ENCODE measurements at regions not wholly inside any gene's neighbourhood (a gene's known extent, or its start where the extent isn't known, plus 50 kb on each side); places are given as distances from the start of the nearest gene placed in this dataset.
"Not testable (repeated sequence)": the region's sequence is repeated elsewhere in the genome, so short reads cannot be mapped to it uniquely, and the experiment has no call there.

DNA sequence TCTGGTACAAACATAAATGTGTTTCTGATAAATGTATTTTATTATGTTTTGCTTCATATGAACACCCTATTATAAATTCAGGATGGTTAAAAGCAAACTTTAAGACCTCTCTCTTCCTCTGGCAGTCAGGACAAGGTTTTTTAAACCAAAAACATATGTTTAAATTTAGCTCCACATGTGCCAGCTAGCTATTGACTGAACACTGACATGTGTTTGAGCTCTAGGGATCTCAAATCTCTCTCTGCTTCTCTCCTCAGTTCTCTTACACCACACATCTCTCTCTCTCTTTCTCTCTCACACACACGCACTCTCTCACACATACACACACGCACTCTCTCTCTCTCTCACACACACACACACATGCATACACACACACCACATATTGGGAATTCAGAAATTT lies 150.1 kb upstream of the RFX3 start:
- DNase-seq (ENCODE audit: low spot score), result no peak
- ATAC-seq, result no peak
- intact Hi-C loops (cut with DNase I), result no loop called here

- DNase-seq (ENCODE audit: low spot score) (no peak), ATAC-seq (no peak)
- intact Hi-C loops (cut with DNase I), result no loop called here
Observed at GRCh38 chr9:3674561-3674960, 148.8 kb upstream of the RFX3 start.

DNA sequence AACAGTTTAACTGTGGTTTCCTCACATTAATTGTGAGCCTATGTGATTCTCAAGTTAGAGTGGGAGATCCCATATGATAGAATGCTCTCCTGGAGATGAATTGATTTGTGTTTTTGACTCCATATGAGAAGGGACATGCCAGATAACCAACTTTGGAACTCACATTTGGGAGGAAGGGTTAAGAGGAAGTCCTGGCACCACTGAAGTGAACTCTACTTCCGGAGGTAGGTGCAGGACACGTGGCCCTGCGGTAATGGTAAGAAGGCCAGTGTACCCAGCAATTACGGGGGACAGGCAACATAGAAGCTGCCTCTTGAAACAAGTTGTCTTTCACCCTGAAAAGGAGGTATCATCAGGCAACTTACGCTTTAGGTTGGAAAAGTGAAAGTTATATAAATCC lies 146.6 kb upstream of the RFX3 start:
- ATAC-seq, result no peak
- DNase-seq (ENCODE audit: low spot score), result no peak
- intact Hi-C loops (cut with DNase I), result no loop called here

DNA sequence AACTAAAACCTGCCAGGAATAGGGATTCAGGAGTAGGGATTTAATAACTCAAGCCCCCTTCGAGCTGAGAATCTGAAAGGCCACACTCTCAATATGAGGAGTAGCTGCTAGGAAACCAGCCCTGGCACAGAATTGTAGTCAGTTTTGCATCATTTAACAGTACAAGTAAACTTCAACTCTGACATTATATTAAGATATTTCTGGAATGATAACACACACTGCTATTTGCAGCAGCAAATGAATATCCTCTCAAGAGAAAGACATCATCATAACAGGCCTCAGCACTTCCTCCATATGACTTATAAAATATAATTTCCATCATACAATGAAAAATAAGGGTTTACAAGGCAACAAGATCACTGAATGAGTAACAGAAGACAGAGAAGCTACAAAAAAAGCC lies 138.2 kb upstream of the RFX3 start:
- intact Hi-C loops (cut with DNase I), result no loop called here
- DNase-seq (ENCODE audit: low spot score) (no peak), ATAC-seq (no peak)

- intact Hi-C loops (cut with DNase I), result no loop called here
- DNase-seq (ENCODE audit: low spot score) (no peak), ATAC-seq (no peak)
Observed at GRCh38 chr9:3662671-3663070, 136.9 kb upstream of the RFX3 start.

DNA sequence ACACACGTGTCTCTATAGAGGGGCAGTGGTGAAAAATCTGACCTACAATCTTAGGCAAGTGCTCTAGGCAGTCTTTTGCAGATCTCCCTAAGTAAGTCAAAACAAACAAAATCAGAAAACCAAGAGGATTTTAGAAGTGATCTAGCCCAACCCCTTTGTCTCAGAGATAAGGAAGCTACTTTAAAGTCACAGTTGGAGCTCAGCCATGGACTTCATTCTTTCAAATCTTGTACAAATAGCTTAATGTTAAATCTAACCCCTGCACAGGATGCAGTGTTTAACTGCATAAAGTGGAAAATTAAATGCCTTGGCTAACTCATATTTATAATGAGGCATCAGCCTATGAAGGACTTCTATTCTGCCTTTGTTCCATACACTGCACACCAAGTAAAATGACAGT lies 135.1 kb upstream of the RFX3 start:
- intact Hi-C loops (cut with DNase I), result no loop called here
- ATAC-seq (no peak), DNase-seq (ENCODE audit: low spot score) (no peak)

DNA sequence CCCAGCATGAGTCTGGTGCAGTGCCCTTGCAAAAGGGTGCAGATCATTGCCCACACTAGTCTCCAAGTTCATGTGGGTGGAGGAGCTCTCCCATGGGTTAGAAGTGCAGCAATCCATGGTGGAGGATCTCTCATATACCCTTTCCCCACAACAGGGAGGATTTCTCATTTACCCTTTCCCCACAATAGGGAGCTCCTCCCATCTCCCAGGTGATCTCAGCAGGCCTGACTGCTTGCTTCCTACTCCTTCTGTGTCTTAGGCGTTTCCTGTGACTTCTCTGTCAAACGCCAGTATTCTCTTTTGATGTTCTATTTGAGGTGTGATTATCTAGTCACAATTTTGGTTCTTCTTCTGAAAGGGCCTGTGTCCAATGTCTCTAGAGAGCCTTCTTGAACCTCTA lies 133.8 kb upstream of the RFX3 start:
- intact Hi-C loops (cut with DNase I), result no loop called here
- DNase-seq (ENCODE audit: low spot score), result no peak
- ATAC-seq, result no peak

DNA sequence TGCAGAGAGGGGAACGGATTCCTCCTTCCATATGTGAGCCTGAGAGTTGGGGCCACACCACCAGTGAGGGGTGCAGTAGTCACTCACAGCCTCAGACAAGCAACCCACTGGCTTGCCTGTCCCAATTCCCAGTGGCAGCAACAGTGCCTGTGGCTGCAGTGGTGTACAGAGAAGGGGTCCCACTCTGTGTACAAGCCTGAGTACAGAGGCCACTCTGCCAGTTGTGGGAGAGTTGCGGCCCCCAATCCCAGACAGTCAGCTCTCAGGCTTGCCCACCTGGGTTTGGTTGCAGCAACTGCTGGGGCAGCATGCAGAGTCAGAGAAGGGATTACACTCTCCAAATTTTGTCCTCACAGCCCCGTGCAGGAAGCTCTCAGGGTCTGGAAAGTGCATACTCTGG lies 133.2 kb upstream of the RFX3 start:
- intact Hi-C loops (cut with DNase I), result no loop called here
- ATAC-seq (no peak), DNase-seq (ENCODE audit: low spot score) (no peak)

DNA sequence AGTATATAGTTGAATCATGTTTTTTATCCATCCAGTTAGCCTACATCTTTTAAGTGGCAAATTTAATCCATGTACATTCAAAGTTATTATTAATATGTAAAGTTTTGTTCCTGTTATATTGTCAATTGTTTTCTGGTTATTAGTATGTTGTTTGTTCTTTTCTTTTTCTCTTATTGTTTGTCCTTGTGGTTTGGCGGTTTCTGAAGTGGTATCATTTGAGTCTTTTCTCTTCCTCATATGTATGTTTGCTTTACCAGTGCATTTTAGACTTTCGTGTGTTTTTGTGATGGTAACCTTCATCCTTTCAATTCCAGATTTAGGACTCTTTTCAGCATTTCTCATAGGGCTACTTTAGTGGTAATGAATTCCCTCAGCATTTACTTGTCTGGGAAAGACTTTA lies 130.4 kb upstream of the RFX3 start:
- DNase-seq (ENCODE audit: low spot score), result no peak
- ATAC-seq, result no peak
- intact Hi-C loops (cut with DNase I), result no loop called here

DNA sequence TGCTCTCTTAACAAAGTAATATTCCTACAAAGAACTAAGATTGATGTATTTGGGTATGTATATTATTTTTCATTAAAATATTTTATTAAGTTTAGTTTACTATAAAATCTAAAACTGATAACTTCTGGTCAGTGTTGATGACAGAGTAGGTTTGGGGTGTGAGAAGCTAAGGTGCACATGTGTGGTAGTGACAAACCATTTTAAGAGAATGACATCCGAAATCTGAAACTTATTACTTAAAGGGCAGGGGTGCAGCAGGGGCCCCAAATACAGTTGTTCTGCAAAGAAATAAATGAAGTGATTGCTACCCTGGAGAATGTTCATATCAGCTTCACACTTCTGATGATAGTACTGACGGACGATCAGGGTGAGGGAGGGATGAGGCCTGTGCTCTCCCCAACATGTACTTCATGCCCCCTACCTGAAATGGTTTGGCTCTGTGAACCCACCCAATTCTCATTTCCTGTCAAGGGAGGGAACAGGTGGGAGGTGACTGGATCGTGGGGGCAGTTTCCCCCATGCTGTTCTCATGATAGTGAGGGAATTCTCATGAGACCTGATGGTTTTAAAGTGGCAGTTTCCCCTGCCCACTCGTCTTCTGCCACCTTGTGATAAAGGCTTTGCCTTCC lies 125.3 kb upstream of the RFX3 start:
- ATAC-seq (no peak), DNase-seq (ENCODE audit: low spot score) (no peak)
- intact Hi-C loops (cut with DNase I), result no loop called here

DNA sequence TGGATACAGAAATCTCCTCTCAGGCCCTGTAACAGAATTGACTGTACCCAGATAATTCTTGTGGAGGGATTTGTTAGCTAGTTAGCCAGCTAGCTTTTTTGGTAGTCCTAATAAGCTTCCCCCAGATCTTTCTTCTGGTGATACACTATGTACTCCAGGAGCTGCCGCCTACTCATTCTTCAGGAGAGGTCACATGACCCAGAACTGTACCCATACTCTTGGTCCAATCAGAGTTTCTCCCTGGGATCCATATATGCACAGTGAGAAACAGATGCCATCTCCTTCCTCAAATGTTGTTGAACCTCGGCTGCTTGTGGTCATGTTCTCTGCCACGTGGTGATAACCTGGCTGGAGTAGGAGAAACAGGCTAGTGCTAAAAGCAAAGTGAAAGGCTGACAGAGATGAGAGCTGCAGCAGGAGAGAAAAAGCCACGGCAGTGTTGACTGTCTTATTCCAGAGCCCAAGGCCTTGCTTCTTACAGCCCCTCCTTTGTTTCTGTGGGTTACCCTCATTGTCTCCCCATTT lies 123.0 kb upstream of the RFX3 start:
- DNase-seq (ENCODE audit: low spot score), result no peak
- ATAC-seq, result no peak
- intact Hi-C loops (cut with DNase I), result no loop called here

DNA sequence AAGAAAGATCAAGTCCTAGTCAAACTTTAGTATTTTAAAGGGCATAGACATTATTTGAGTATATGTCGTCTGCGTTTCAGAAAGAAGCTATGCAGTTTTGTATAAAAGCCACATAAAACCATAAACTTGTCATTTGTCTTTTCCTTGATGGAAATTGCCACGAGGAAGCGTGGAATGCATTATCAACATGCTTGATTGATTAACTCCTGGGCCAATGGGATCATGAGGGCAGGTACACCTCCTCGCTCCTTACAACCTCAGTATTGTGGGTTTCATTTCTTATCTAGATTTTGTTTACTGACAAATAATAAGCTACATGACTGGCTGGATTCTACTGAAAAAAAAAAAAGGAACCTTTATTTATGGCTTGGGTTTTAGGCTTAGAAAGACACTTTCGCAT lies 122.5 kb upstream of the RFX3 start:
- no peak for DNase-seq (ENCODE audit: low spot score)
- intact Hi-C loops (cut with DNase I), result no loop called here

GRCh38 chr9:3647652-3648051 lies 121.9 kb upstream of the RFX3 start:
- DNase-seq (ENCODE audit: low spot score) (no peak), ATAC-seq (no peak)
- intact Hi-C loops (cut with DNase I), result no loop called here

More for the DNA sequence above, 122.5 kb upstream of the RFX3 start:
- no peak for ATAC-seq

GRCh38 chr9:3646226-3646625 lies 120.4 kb upstream of the RFX3 start:
- ATAC-seq (peak; percentile 46), DNase-seq (ENCODE audit: low spot score) (no peak)
- intact Hi-C loops (cut with DNase I), result no loop called here

DNA sequence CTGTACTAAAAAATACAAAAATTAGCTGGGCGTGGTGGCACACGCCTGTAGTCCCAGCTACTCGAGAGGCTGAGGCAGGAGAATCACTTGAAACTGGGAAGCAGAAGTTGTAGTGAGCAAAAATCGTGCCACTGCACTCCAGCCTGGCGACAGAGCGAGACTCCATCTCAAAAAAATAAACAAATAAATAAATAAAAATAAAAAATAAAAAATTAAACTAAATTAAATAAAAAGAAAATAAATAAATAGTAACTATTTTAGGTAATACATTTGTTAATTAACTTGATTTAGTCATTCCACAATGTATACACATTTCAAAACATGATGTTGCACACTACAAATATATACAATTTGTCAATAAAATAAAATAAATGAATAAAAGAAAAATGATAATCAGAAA lies 116.3 kb upstream of the RFX3 start:
- intact Hi-C loops (cut with DNase I); DNase-seq (ENCODE audit: low spot score); ATAC-seq: not testable (repeated sequence)

- ATAC-seq (no peak), DNase-seq (ENCODE audit: low spot score) (no peak)
- intact Hi-C loops (cut with DNase I), result no loop called here
Observed at GRCh38 chr9:3629495-3629894, 103.7 kb upstream of the RFX3 start.

DNA sequence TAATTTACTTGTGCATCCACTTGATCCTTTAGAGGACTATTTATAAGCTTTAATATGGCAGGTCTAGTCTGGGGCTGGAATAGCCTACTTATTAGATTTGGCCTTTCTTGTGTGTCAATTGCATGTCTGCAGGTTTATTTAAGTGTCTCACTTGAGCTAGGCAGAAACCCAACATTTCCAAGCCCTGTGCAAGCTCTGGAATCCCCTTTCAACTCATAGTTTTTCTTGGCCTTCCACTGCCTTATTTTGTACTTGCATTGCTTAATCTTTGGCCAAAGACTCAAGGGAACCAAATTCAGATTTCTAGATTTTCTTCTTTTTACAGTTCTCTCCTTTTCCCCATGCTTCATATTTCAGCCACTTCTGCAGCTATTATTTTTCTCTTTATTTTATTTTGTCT lies 102.4 kb upstream of the RFX3 start:
- DNase-seq (ENCODE audit: low spot score) (no peak), ATAC-seq (peak; percentile 87)
- intact Hi-C loops (cut with DNase I), result no loop called here

DNA sequence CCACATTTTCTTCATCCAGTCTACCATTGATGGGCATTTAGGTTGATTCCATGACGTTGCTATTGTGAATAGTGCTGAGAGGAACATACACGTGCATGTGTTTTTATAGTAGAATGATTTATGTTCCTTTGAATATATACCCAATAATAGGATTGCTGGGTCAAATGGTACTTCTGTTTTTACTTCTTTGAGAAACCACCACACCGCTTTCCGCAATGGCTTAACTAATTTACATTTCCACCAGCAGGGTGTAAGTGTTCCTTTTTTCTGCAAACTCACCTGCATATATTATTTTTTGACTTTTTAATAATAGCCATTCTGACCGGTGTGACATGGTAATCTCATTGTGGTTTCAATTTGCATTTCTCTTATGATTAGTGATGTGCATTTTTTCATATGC lies 82.2 kb upstream of the RFX3 start:
- DNase-seq (ENCODE audit: low spot score) (no peak), ATAC-seq (no peak)
- intact Hi-C loops (cut with DNase I), result no loop called here

GRCh38 chr9:3600672-3601071 lies 74.9 kb upstream of the RFX3 start:
- no peak for ATAC-seq
- intact Hi-C loops (cut with DNase I), result no loop called here

DNA sequence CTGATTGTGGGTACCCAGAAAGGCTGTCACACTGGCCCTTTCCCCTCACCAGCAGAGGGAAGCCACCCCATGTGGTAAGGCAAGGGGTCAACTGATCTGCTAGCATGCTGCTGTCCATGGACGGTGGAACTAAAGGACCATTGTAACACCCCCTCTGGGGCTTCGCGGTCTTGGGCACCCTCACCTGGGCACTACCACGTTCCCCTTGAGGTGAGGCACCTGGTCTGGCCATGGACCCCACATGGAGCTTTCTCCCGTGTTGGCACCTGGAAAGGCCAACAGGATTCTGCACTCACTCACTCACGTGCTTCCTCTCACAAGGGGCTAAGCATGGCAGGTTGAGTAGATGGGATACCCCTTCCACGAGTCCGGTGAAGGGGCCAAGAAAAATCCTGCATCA lies 72.0 kb upstream of the RFX3 start:
- ATAC-seq (no peak), DNase-seq (ENCODE audit: low spot score) (no peak)
- intact Hi-C loops (cut with DNase I), result no loop called here

More at GRCh38 chr9:3600672-3601071, 74.9 kb upstream of the RFX3 start:
- no peak for DNase-seq (ENCODE audit: low spot score)

DNA sequence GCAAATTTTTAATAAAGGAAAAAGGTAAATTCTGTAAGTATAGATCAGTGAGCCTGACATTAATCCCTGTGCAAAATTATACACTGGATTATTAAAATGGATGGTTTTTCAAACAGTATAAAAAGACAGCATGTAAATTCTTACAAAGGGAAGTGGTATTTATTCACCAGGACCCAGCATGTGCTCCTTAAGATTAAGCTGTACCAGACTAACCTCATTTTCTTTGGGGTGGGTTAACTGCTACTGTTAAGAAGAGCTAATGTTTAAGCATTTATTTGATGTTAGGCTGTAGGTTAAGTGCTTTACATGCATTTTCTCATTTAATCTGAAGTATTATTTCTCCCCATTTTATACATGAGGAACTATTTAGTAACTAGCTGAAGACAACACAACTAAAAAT lies 60.3 kb upstream of the RFX3 start:
- no peak for DNase-seq (ENCODE audit: low spot score)
- ATAC-seq, result no peak
- intact Hi-C loops (cut with DNase I), result no loop called here

DNA sequence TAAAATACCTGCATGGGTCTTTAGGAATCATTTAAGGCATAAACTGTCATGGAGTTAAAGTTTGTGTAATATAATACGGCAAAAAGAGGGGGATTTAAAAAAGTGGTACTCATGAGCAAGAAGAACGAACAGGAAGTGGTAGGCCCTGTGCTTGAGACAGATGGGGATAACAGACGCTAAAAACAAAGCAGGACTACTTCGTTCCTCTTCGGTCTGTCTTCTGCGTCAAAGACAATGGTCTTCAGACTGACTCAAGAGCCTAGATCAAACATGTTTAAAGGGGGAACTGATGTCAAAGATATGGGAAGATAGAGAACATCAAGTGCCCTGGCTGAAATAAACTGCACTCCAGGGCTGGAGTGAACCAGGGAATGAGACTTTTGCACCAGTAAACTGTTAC lies 59.8 kb upstream of the RFX3 start:
- no peak for ATAC-seq
- intact Hi-C loops (cut with DNase I), result no loop called here
- no peak for DNase-seq (ENCODE audit: low spot score)

Data from sciatic nerve (tissue), 2 donors.